ENCODE measurements at regions not wholly inside any gene's neighbourhood (a gene's known extent, or its start where the extent isn't known, plus 50 kb on each side); places are given as distances from the start of the nearest gene placed in this dataset.

DNA sequence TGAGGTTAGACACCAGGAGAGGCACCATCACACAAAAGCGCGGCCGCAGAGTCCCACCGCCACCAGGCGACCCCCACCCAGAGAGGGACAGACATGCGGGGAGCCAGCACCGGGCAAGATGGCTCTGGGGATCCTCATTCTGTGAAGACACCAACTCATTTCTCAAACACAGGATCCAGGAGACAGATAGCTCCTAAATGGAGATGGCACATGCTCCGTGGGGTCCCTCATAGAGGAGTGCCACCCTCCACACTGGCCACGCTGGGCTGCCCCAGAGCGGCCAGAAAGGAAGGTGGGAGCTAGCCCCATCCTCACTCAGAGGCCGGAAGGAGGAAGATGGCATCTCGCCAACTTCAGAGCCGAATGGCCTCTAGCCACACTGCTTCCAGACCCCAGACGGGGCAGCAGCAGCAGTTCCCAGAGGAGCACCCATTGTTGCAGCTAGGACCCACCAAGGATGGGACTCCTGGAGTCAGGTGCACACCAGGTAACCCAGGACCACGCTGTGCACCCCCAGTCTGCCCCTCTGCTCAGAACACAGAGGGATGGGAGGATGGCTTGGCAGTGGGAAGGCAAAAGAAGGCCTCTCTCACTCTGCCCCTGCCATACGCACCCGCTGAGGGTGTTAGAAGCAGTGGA, 78.6 kb downstream of the ZIC5 start:
- TF ChIP-seq, protein P1, sequence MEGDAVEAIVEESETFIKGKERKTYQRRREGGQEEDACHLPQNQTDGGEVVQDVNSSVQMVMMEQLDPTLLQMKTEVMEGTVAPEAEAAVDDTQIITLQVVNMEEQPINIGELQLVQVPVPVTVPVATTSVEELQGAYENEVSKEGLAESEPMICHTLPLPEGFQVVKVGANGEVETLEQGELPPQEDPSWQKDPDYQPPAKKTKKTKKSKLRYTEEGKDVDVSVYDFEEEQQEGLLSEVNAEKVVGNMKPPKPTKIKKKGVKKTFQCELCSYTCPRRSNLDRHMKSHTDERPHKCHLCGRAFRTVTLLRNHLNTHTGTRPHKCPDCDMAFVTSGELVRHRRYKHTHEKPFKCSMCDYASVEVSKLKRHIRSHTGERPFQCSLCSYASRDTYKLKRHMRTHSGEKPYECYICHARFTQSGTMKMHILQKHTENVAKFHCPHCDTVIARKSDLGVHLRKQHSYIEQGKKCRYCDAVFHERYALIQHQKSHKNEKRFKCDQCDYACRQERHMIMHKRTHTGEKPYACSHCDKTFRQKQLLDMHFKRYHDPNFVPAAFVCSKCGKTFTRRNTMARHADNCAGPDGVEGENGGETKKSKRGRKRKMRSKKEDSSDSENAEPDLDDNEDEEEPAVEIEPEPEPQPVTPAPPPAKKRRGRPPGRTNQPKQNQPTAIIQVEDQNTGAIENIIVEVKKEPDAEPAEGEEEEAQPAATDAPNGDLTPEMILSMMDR (optimal IDR thresholded peaks at IDR 0.05 in 1 of 3, IDR thresholded peaks at IDR 0.05 in 1 of 3, conservative IDR thresholded peaks at IDR 0.05 in 1 of 3; ENCODE audit: extremely low read depth in 1 of 3, insufficient read depth in 2 of 3, low read length in 3 of 3), result no peak
- no peak for TF ChIP-seq EZH2 (IDR thresholded peaks at IDR 0.05; ENCODE audit: low read length)
